KMS-11 (cell line): ENCODE measurements at regions not wholly inside any gene's neighbourhood (a gene's known extent, or its start where the extent isn't known, plus 50 kb on each side); places are given as distances from the start of the nearest gene placed in this dataset.
"Not testable (repeated sequence)": the region's sequence is repeated elsewhere in the genome, so short reads cannot be mapped to it uniquely, and the experiment has no call there.

ENCODE experiments used
- H2AFZ ChIP-seq: fragments of 200-600 bp; sonication (generic); 2 replicates; pipeline ENCODE4 v1.6.1; 2016; ENCODE audit warnings: antibody characterized with exemption, mixed run types, low read depth
- H3K27ac ChIP-seq: fragments of 200-600 bp; sonication (generic); 2 replicates; pipeline ENCODE4 v1.6.1; 2016; ENCODE audit warnings: mild to moderate bottlenecking, mixed run types
- H3K27me3 ChIP-seq: fragments of 200-600 bp; sonication (generic); 2 replicates; pipeline ENCODE4 v1.6.1; 2017; ENCODE audit warnings: mild to moderate bottlenecking, low read depth, mixed run types, moderate library complexity; ENCODE audit not compliant: insufficient read depth
- H3K36me3 ChIP-seq: fragments of 200-600 bp; sonication (generic); 2 replicates; pipeline ENCODE4 v1.6.1; 2017; ENCODE audit warnings: mild to moderate bottlenecking, mixed run types; ENCODE audit not compliant: insufficient read depth
- H3K4me1 ChIP-seq: fragments of 200-600 bp; sonication (generic); 2 replicates; pipeline ENCODE4 v1.6.1; 2016; ENCODE audit warnings: mild to moderate bottlenecking, low read depth, mixed run types; ENCODE audit not compliant: poor library complexity, severe bottlenecking
- H3K4me2 ChIP-seq: fragments of 200-600 bp; sonication (generic); 2 replicates; pipeline ENCODE4 v1.7.0; 2016; ENCODE audit warnings: mild to moderate bottlenecking, mixed run types
- H3K4me3 ChIP-seq: fragments of 200-600 bp; sonication (generic); IDR thresholded peaks from 2 replicates; pipeline ENCODE4 v1.6.1; 2017; ENCODE audit warnings: low read depth, low read length, mixed read lengths; ENCODE audit not compliant: insufficient read depth
- H3K79me2 ChIP-seq: fragments of 200-600 bp; sonication (generic); 2 replicates; pipeline ENCODE4 v1.6.1; 2016; ENCODE audit warnings: low read depth, mixed run types; ENCODE audit not compliant: insufficient read depth
- H3K9ac ChIP-seq: fragments of 200-600 bp; sonication (generic); 2 replicates; pipeline ENCODE4 v1.6.1; 2016; ENCODE audit warnings: mild to moderate bottlenecking, mixed run types
- H4K20me1 ChIP-seq: fragments of 200-600 bp; sonication (generic); 2 replicates; pipeline ENCODE4 v1.6.1; 2016; ENCODE audit warnings: mild to moderate bottlenecking, mixed run types; ENCODE audit not compliant: insufficient read depth
- CTCF ChIP-seq: fragments of 200-600 bp; sonication (generic); conservative IDR thresholded peaks from 2 replicates; pipeline ENCODE4 v1.6.1; 2017; ENCODE audit warnings: low read depth, mild to moderate bottlenecking, antibody characterized with exemption, low read length, moderate library complexity, mixed read lengths

DNA sequence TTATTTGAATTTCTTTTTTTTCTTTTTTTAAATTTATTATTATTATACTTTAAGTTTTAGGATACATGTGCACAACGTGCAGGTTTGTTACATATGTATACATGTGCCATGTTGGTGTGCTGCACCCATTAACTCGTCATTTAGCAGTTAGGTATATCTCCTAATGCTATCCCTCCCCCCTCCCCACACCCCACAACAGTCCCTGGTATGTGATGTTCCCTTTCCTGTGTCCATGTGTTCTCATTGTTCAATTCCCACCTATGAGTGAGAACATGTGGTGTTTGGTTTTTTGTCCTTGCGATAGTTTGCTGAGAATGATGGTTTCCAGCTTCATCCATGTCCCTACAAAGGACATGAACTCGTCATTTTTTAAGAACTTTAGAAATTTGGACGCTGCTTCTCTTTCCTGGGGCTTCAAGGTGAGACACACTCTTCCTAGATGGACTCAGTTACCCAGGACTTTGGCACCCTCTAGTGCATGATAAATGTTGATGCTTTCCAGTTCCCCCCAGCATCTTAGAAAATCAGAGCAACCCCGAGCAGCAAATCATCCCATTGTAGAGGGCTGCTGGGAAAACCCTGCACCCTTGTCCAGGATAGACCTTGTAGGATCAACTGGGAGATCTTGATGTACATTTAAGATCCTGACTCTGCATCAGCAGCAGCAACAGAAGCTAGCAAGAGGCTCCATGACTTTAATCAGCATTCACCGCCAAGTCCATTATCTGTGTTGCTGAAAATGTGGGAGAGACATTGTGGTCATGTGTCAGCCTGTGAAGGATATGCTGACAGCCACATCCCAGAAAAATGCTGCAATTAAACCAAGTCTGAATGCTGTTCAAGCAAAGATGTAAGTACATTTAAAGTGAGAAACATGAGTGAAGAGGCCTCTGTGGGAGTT is 266.9 kb upstream of the FAM78B start:
- not testable (repeated sequence) for H3K27ac ChIP-seq, H4K20me1 ChIP-seq, H3K4me2 ChIP-seq, H3K27me3 ChIP-seq, H3K4me1 ChIP-seq, H3K4me3 ChIP-seq, H3K9ac ChIP-seq, H3K79me2 ChIP-seq, H3K36me3 ChIP-seq
- TF ChIP-seq CTCF, result peak; percentile 78; the same call in 1 of the 2 replicates
- H2AFZ ChIP-seq, result peak overlapping the region; percentile 25; the same call in 1 of the 2 replicates

GRCh38 chr1:166457700-166458099 is 290.9 kb upstream of the FAM78B start:
- H3K4me1 ChIP-seq, result no peaks in the 10 kb centered on the region
- H3K9ac ChIP-seq, result no peak overlapping the region
- H2AFZ ChIP-seq, result no peak overlapping the region
- no peaks in the 10 kb centered on the region for H4K20me1 ChIP-seq
- no peak overlapping the region for H3K27ac ChIP-seq
- no peaks in the 10 kb centered on the region for H3K27me3 ChIP-seq
- H3K36me3 ChIP-seq, result no peaks in the 10 kb centered on the region
- no peak overlapping the region for H3K4me3 ChIP-seq
- no peak overlapping the region for H3K4me2 ChIP-seq
- H3K79me2 ChIP-seq, result no peaks in the 10 kb centered on the region
- no peak for TF ChIP-seq CTCF

DNA sequence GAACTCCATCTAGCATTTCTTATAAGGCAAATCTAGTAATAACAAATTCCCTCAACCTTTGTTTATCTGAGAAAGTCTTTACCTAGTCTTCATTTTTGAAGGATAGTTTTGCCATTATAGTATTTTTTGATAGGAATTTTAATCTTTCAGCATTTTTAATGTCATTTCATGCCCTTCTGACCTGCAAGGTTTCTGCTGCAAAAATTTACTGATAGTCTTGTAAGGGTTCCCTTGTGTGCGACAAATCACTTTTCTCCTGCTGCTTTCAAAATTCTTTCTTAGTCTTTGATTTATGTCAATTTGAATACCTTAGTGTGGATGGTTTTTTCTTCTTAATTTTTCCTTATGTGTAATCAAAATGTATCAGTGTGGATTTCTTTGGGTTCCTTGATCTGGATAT is 297.5 kb upstream of the FAM78B start:
- Histone ChIP-seq H3K79me2 (no peaks in the 10 kb centered on the region), H4K20me1 (no peaks in the 10 kb centered on the region), H3K27me3 (no peaks in the 10 kb centered on the region)

DNA sequence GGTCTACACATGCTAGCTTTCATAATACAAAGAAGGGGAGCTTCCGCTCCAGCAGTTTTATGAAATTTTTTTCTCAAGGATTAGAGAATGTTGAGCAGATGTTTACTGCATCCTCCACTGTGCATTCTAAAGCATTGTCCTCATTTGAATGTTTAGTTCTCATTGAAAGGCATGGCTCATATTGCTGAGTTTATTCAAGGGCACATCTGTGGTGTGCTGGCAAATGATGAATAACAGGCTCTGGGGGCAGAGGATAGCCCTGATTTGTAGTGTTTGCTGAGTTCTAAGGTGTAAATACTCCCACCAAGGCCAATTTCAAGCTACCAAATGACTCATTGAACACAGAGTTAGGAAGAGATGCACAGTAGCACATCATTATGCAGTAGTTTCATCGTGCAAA is 303.2 kb upstream of the FAM78B start:
- no peak overlapping the region for H3K9ac ChIP-seq

More for the DNA sequence above, 297.5 kb upstream of the FAM78B start:
- Histone ChIP-seq H3K36me3 (no peaks in the 10 kb centered on the region), H3K27ac (no peak overlapping the region), H3K9ac (no peak overlapping the region), H2AFZ (no peak overlapping the region), H3K4me2 (no peak overlapping the region), H3K4me3 (no peak overlapping the region), H3K4me1 (no peaks in the 10 kb centered on the region)
- TF ChIP-seq CTCF, result no peak

More for the DNA sequence above, 303.2 kb upstream of the FAM78B start:
- H3K4me2 ChIP-seq, result no peak overlapping the region
- H4K20me1 ChIP-seq, result no peaks in the 10 kb centered on the region
- no peaks in the 10 kb centered on the region for H3K36me3 ChIP-seq
- no peaks in the 10 kb centered on the region for H3K79me2 ChIP-seq
- H3K4me3 ChIP-seq, result no peak overlapping the region
- no peak for TF ChIP-seq CTCF
- no peaks in the 10 kb centered on the region for H3K4me1 ChIP-seq
- no peak overlapping the region for H2AFZ ChIP-seq
- H3K27me3 ChIP-seq, result no peaks in the 10 kb centered on the region
- no peak overlapping the region for H3K27ac ChIP-seq
